Right ventricle myocardium superior (tissue), 1 donor: ENCODE measurements at regions not wholly inside any gene's neighbourhood (a gene's known extent, or its start where the extent isn't known, plus 50 kb on each side); places are given as distances from the start of the nearest gene placed in this dataset.

ENCODE experiments used
- ATAC-seq: fragments of 200-7000 bp; cut with Tn5 transposase; one replicate; pipeline ENCODE4 v1.9.1; 2020; ENCODE audit warnings: mild to moderate bottlenecking; ENCODE audit not compliant: poor library complexity
- DNase-seq: peaks from one replicate; pipeline ENCODE4 v3.0.0-alpha.2; 2020
- intact Hi-C: fragments of 100-400 bp; cut with DNase I; formaldehyde crosslinking; loops from one replicate; pipeline ENCODE4 v1.11.2; 2022
- donor health status: DM: no; HTN: yes; CAD: no; lungs with severe emphysema.

DNA sequence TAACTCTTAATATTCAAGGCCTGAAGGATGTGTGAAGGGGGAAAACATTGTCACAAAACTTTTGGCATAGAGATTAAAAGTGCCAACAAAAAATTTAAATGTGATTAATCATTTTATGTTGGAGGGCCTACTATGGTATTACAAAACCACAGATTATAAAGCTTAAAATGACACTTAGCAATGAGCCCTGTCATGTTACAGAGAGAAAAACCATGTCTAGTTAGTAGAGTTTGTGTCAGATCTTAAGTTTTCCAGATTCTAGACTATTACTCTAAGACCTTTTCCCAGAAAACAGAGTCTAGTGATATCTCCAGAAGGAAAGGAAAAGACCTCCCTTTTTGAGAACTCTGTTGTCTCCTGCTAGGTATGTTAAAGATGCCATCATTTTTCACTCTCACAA is 239.1 kb upstream of the DKK2 start:
- ATAC-seq (no peak), DNase-seq (no peak)
- intact Hi-C loops: no loop called here

GRCh38 chr4:107270614-107271013 is 234.5 kb upstream of the DKK2 start:
- intact Hi-C loops: no loop called here
- ATAC-seq (no peak), DNase-seq (no peak)

DNA sequence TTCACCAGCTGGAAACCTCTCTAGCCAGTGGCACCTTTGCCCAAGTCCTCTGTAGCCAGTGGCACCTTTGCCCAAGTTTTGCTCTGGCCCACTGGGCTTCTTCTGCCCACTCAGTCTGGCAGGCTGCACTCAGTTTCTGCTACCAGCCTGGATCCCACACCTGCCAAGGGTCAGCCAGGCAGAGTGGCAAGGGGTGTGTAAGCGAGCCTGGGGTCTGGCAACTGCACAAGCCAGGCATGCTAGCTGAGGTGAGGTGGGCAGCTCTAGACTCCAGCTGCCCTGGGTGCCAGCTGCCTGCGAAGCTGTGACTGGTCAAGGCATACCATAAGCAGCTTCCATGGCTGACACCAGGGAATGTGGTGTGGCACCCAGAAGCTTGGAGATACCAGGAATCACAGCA is 233.1 kb upstream of the DKK2 start:
- DNase-seq (no peak), ATAC-seq (no peak)
- intact Hi-C loops: no loop called here

GRCh38 chr4:107265859-107266258 is 229.7 kb upstream of the DKK2 start:
- intact Hi-C loops: no loop called here
- DNase-seq: no peak
- ATAC-seq: no peak

DNA sequence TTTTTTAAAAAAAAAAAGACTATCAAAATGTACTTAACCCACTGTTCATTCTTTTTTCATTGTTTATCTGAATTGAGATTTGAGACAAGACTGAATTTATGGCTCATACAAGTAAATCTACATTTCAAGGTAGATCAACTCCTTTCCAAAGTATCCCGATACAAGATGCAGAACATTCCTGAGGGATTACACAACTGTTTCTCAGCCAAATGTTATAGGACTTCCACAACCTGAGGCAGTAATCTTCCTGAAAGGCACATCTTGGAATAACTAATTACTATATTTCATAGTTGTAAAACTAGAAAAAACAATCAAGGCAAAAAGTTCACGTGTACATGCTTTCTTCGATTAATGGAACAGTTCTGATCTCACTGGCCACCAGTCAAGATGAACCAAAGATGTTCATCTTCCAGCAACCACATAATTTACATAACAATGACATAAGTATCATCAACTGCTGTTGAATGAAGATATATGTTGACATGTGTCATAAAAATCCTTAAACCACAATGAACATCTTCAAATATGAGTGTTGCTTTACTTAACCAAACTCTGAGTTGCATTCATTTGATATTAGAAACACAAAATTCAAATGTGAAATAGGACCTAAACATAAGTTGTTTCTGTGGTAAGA is 225.2 kb upstream of the DKK2 start:
- intact Hi-C loops: no loop called here
- no peak for DNase-seq
- no peak for ATAC-seq

- ATAC-seq (no peak), DNase-seq (no peak)
- intact Hi-C loops: no loop called here
Observed at GRCh38 chr4:107258359-107258758, 222.2 kb upstream of the DKK2 start.

DNA sequence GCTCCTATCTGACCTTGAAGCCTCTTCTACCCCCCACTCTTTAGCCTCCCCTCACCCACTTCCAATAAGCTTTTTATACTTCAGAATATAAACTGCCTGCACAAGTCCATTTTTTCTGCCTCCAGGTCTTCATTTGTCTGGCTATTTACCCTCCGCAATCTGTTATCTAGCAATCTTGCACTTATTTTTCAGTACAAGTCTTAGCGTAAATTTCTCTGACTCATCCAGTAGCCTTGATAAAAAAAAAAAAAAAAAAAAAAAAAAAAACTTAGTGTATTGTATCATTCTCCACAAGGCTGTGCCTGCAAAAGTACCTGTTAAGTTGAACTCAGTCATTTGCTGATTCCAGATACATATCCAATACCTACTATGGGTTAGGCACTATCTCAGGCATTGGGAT is 219.5 kb upstream of the DKK2 start:
- no peak for DNase-seq
- intact Hi-C loops: no loop called here
- no peak for ATAC-seq

DNA sequence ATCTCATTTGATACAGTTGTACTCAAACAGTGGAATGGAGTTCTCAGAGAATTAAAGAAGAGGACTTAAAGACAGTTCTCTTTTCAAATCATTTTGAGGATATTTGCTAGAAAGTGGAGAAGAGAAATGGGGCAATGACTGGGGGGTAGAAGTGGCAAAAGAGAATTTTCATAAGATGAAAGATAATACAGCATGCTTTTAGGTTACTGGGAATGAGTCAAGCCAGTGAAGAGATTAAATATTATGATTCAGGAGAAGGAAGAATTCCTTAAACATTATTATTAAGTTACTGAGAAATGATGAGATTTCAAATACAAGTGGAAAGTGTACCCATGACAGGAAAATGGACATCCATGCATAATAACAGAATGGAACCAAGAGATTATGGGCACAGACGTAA is 219.0 kb upstream of the DKK2 start:
- DNase-seq (no peak), ATAC-seq (no peak)
- intact Hi-C loops: no loop called here

GRCh38 chr4:107253579-107254068 is 217.5 kb upstream of the DKK2 start:
- ATAC-seq (no peak), DNase-seq (no peak)
- intact Hi-C loops: no loop called here

GRCh38 chr4:107253090-107253489 is 217.0 kb upstream of the DKK2 start:
- no peak for ATAC-seq
- intact Hi-C loops: no loop called here

GRCh38 chr4:107252571-107252970 is 216.5 kb upstream of the DKK2 start:
- ATAC-seq: no peak
- intact Hi-C loops: no loop called here
- no peak for DNase-seq

More at GRCh38 chr4:107253090-107253489, 217.0 kb upstream of the DKK2 start:
- no peak for DNase-seq

GRCh38 chr4:107248571-107248970 is 212.5 kb upstream of the DKK2 start:
- intact Hi-C loops: no loop called here
- DNase-seq (no peak), ATAC-seq (no peak)

GRCh38 chr4:107247738-107248137 is 211.6 kb upstream of the DKK2 start:
- ATAC-seq: no peak
- intact Hi-C loops: no loop called here

DNA sequence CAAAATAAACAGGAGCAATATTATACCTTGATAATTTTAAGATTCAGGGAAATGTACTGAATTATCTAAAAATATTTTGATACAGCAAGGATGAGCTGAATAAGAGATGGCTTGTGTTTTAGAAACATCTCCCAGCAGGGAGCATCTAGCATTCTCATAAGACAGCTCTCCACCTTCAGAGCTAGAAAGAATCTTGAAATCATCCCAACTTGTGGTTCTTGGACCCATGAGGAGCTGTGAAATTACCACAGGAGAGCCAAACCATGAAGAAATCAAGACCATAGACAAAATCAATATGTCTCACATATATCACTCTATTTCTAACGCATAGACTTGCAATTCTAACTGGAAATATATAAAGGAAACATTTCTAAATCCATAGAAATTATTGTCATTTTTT is 210.6 kb upstream of the DKK2 start:
- ATAC-seq: no peak
- intact Hi-C loops: no loop called here

More at GRCh38 chr4:107247738-107248137, 211.6 kb upstream of the DKK2 start:
- no peak for DNase-seq

DNA sequence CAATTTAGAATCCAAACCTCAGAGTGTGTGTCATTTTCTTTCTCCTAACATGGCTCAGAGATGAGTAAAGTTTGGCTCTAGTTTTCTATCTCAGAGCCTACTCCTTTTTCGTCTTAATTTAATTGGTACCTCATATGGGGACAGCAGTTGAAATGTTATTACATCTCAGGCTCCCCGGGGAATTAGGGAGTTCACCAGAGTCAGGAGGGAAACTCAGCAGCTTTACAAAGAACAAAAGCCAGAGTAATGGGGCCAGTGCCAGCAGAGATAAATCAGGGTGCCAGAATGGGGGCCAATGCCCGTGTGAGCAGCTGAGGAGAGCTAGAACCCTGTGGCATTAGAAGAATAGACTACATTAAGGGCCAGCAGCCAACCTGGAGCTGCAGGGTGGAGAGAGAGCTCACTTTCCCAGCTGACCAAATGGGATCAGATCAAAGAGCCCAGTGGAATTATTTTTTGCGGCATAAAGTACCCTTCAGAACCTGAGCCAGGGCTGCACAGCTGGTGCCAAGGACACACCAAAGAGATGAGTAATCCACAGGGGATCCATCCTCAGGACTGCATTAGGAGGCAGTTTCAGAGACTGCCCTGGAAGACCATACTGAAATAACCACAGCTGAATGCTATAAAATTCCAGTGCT is 207.1 kb upstream of the DKK2 start:
- ATAC-seq (no peak), DNase-seq (no peak)
- intact Hi-C loops: no loop called here

More for the DNA sequence above, 210.6 kb upstream of the DKK2 start:
- no peak for DNase-seq

DNA sequence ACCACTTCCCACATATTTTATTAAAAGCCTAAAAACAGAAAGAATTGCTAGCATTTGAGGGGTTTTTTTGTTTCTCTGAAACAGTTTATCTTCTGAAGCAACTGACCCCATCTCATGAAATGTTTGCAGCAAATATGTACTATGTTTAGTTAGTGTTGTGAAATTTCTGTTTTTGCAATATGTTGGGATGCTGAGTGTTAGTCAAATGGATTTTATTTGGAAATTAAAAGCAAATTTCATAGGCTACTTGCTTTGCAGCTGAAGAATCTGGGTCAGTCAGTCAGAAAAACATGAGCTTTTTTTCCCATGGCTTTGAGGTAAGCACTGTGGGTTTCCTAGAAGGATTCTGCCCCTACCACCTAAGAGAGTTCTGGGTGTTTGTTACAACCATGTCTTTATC is 184.9 kb upstream of the DKK2 start:
- intact Hi-C loops: no loop called here
- ATAC-seq (no peak), DNase-seq (no peak)

GRCh38 chr4:107219681-107220080 is 183.6 kb upstream of the DKK2 start:
- intact Hi-C loops: no loop called here
- DNase-seq: no peak

GRCh38 chr4:107216379-107216778 is 180.3 kb upstream of the DKK2 start:
- no peak for ATAC-seq
- DNase-seq: no peak
- intact Hi-C loops: no loop called here

More at GRCh38 chr4:107219681-107220080, 183.6 kb upstream of the DKK2 start:
- no peak for ATAC-seq

GRCh38 chr4:107215222-107215621 is 179.1 kb upstream of the DKK2 start:
- intact Hi-C loops: no loop called here
- no peak for ATAC-seq
- no peak for DNase-seq

DNA sequence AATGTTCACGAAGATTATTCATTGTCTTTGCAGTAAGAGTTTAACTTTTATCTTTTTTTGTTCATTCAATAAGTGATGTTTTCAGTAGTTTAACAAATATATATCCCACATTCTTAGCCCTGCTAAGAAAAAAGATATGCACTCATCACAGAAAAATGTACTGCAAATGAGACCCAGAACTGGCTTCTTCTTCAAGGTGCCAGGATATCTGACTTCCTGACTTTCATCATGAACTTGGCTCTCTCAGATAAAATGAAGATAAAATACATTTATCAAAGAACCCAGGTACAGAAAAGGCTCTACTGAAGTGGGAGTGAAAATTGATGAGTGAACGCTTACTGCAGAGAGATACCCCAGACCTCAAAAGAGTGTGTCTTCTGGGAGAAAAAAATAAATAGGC is 177.8 kb upstream of the DKK2 start:
- DNase-seq (no peak), ATAC-seq (no peak)
- intact Hi-C loops: no loop called here

DNA sequence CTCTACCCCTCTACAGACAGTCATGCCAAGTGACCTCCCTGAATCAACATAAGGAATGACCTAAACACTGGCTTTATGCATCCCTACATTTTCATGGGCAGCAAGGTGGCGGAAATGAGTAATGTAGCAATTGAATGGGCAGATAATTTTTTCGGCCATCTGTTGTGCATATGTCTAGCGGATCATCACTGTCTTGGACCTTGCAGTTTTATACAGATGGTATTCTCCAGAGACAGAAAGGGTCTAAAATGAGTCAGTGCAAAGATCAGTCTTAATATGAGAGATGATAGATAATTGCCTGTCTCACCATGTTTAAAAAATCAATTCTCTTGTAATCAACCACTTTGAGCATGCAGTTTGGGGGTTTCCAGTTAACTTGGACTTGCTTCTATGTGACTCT is 177.3 kb upstream of the DKK2 start:
- intact Hi-C loops: no loop called here
- ATAC-seq: no peak
- no peak for DNase-seq
